A549 (cell line): ENCODE measurements at regions not wholly inside any gene's neighbourhood (a gene's known extent, or its start where the extent isn't known, plus 50 kb on each side); places are given as distances from the start of the nearest gene placed in this dataset.

ENCODE experiments used
- RNF2 ChIP-seq: fragments of 200-600 bp; sonication (generic); IDR thresholded peaks from 2 replicates; pipeline ENCODE4 v1.6.1; 2016; ENCODE audit warnings: low read depth, mild to moderate bottlenecking, antibody characterized with exemption, moderate library complexity, borderline replicate concordance
- TFCP2L1 ChIP-seq: fragments of 250-450 bp; sonication (Bioruptor Pico); IDR thresholded peaks from 2 replicates; pipeline ENCODE4 v1.5.0; 2021; ENCODE audit warnings: mild to moderate bottlenecking
- TF ChIP-seq, protein P1 (sequence below): fragments of >200 bp; sonication (Bioruptor Twin); formaldehyde crosslinking; IDR thresholded peaks from 3 replicates; pipeline ENCODE4 v1.5.1; 2016

DNA sequence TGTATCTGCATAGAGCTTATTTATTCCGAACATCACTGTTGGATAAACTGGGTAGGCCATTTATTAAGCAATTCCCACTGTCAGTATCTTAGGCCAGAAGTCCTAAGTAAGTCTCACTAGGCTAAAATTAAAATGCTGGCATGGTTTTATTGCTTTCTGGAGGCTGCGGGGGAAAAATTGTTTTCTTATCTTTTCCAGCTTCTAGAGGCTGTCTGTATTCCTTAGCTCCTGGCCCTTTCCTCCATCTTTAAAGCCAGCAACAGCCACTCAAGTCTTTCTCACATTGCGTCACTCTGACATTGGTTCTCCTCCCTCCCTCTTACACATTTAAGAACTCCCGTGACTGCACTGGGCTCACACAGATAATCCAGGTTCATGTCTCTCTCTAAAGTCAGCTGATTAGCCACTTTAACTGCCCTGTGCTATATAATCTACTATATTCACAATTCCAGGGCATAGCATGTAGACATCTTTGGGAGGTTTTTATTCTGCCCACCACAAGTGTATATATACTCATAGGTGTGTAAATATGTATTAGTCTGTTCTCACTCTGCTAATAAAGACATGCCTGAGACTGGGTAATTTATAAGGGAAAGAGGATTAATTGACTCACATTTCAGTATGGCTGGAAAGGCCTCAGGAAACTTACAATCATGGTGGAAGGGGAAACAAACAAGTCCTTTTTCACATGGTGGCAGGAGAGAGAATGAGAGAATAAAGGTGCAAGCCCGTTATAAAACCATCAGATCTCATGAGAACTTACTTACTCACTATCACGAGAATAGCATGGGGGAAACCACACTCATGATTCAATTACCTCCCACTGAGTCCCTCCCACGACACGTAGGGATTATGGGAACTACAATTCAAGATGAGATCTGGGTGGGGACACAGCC, 113.5 kb upstream of the SLC7A14 start:
- TF ChIP-seq TFCP2L1, result no peak
- TF ChIP-seq, protein P1, sequence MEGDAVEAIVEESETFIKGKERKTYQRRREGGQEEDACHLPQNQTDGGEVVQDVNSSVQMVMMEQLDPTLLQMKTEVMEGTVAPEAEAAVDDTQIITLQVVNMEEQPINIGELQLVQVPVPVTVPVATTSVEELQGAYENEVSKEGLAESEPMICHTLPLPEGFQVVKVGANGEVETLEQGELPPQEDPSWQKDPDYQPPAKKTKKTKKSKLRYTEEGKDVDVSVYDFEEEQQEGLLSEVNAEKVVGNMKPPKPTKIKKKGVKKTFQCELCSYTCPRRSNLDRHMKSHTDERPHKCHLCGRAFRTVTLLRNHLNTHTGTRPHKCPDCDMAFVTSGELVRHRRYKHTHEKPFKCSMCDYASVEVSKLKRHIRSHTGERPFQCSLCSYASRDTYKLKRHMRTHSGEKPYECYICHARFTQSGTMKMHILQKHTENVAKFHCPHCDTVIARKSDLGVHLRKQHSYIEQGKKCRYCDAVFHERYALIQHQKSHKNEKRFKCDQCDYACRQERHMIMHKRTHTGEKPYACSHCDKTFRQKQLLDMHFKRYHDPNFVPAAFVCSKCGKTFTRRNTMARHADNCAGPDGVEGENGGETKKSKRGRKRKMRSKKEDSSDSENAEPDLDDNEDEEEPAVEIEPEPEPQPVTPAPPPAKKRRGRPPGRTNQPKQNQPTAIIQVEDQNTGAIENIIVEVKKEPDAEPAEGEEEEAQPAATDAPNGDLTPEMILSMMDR, result no peak
- TF ChIP-seq RNF2, result no peak
